Cardiac muscle cell (in vitro differentiated cells and primary cell): ENCODE measurements at regions not wholly inside any gene's neighbourhood (a gene's known extent, or its start where the extent isn't known, plus 50 kb on each side); places are given as distances from the start of the nearest gene placed in this dataset.

Experiments used
- DNase-seq, 2 donors: peaks; one replicate each; pipeline versions ENCODE4 v3.0.0 to v3.0.0-alpha.2; 2010 to 2017; ENCODE audit warnings: low read depth in 1 of 2, low spot score in 1 of 2
- H3K27ac ChIP-seq: fragments of 200-600 bp; sonication (generic); 2 replicates; pipeline ENCODE4 v1.5.1; 2016
- H3K27me3 ChIP-seq: fragments of 200-600 bp; sonication (generic); 2 replicates; pipeline ENCODE4 v1.6.0; 2016; ENCODE audit warnings: control low read depth
- H3K36me3 ChIP-seq: fragments of 200-600 bp; sonication (generic); 2 replicates; pipeline ENCODE4 v1.5.1; 2016; ENCODE audit warnings: control low read depth
- H3K4me1 ChIP-seq: fragments of 200-600 bp; sonication (generic); 2 replicates; pipeline ENCODE4 v1.8.1; 2017; ENCODE audit warnings: low read depth, mild to moderate bottlenecking, mixed run types
- H3K4me3 ChIP-seq: fragments of 200-600 bp; sonication (generic); 2 replicates; pipeline ENCODE4 v1.5.1; 2016; ENCODE audit warnings: mild to moderate bottlenecking
- H3K9me3 ChIP-seq: fragments of 200-600 bp; sonication (generic); 2 replicates; pipeline ENCODE4 v1.5.1; 2017; ENCODE audit warnings: low read depth, mild to moderate bottlenecking, control low read depth
- TF ChIP-seq, protein P1 (sequence below): IDR thresholded peaks from 2 replicates; pipeline ENCODE4 v1.5.1; 2012; ENCODE audit warnings: low read depth, mild to moderate bottlenecking, low read length

DNA sequence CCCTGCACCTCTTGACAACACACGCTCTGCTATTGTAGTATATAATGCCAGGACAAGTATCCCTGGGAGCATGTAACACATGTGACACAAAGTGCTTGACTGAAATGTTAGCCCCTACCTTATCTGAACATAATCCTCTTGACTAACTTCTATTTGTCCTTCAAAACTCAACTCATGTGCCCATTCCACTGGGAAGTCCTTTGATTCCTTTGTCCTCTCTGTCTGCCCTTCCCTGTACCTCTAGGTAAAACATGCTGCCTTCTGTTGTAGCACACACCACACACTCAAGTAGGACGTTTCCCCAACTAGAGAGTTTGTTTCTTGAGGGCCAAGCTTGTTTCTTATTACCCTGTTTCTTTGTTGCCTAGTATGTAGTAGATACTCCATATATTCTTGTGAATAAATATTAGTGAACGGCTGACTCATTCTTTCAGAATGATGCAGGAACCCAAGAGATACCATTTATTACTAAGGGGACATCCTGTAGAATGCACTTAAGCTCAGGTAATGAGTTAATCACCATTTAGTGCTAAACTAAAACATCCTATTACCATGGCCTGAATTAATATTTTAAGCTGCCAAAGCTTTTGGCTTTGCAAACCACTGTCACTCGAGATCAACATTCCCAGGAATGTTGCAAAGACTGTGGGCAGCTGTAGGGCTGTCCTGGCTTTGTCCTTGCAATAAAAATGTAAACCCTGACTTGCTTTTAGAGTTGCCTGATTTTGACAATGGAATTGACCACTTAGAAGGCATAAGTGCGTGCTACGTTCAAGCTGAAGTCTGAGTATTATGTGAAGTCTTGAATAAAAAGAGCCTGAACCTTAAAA is 313.4 kb downstream of the COG6 start:
- no peak for DNase-seq
- H3K4me1 ChIP-seq = no peaks in the 10 kb centered on the region
- H3K27ac ChIP-seq = no peak overlapping the region
- no peaks in the 10 kb centered on the region for H3K36me3 ChIP-seq
- H3K27me3 ChIP-seq = no peaks in the 10 kb centered on the region
- no peaks in the 10 kb centered on the region for H3K9me3 ChIP-seq
- TF ChIP-seq, protein P1, sequence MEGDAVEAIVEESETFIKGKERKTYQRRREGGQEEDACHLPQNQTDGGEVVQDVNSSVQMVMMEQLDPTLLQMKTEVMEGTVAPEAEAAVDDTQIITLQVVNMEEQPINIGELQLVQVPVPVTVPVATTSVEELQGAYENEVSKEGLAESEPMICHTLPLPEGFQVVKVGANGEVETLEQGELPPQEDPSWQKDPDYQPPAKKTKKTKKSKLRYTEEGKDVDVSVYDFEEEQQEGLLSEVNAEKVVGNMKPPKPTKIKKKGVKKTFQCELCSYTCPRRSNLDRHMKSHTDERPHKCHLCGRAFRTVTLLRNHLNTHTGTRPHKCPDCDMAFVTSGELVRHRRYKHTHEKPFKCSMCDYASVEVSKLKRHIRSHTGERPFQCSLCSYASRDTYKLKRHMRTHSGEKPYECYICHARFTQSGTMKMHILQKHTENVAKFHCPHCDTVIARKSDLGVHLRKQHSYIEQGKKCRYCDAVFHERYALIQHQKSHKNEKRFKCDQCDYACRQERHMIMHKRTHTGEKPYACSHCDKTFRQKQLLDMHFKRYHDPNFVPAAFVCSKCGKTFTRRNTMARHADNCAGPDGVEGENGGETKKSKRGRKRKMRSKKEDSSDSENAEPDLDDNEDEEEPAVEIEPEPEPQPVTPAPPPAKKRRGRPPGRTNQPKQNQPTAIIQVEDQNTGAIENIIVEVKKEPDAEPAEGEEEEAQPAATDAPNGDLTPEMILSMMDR = no peak
- H3K4me3 ChIP-seq = no peak overlapping the region

DNA sequence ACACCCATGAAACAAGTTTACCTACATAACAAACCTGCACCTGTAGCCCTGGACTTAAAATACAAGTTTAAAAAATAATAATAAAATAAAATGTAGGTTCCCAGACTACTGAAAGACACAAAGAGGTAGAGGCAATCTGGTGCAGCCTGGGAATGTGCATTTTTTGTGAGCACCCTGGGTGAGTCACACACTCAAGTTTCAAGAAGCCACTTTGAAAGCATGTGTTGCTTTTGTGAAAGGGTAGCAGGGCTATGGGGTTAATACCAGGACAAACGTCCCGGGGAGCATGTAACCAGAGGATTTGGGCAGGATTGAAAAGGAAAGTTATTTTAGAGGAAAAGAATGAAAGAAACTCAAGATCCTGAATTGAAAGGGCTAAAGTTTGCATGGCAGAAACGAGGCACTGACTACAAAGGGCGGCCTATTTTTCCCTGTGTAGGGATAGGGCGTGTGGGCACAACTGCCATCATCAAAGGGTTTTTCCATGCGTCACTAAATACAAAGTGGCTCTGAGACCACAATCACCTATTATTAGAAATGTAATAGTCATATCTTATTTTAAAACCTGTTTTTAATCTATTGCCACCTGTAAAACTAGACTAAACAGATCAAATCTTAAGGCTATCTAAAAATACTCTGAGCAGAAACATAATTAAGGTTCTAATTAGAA is 314.9 kb downstream of the COG6 start:
- Histone ChIP-seq H3K36me3 (no peaks in the 10 kb centered on the region), H3K27ac (no peak overlapping the region), H3K4me3 (no peak overlapping the region), H3K27me3 (no peaks in the 10 kb centered on the region), H3K4me1 (no peaks in the 10 kb centered on the region), H3K9me3 (no peaks in the 10 kb centered on the region)
- DNase-seq = no peak
- TF ChIP-seq, protein P1 = no peak

DNA sequence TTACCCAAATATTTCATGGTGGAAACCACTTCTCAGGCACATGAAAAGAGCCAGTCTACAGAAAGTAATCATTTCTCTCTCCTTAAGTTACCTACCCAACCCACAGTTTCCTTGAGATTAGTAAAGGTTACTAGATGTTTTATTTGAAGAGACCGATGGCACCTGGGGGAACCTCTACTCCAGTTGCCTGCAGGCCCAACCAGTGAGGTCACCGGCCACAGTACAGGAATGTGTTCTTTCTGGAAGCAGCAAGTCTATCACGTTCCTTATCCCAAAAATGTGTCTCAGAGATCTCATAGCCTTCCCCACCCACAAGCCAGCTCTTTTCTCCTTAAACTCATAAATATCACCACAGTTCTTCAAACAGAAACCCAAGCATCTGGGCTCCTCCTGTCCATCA is 316.1 kb downstream of the COG6 start:
- DNase-seq = no peak
- no peaks in the 10 kb centered on the region for H3K27me3 ChIP-seq
- H3K4me1 ChIP-seq = no peaks in the 10 kb centered on the region
- no peaks in the 10 kb centered on the region for H3K36me3 ChIP-seq
- H3K27ac ChIP-seq = no peak overlapping the region
- H3K9me3 ChIP-seq = no peaks in the 10 kb centered on the region
- H3K4me3 ChIP-seq = no peak overlapping the region
- TF ChIP-seq, protein P1 = no peak

DNA sequence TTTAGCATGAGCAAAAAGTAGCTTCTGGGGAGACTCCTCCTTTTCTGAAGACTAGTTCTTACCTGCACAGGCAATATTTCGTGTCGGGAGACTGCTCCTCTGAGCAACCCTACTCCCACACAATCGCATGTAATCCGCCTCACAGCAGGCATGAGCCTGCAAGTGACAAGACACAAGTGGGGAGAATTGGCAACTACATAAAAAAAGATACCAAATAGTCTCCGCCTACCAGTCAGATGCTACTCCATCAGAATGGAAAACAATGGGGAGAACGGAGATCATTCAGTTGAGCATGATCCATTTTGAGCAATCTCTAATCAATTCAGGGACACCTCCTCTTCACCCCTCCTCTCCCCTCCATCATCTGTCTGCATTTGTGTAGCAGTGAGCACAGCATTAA is 321.0 kb downstream of the COG6 start:
- TF ChIP-seq, protein P1 = no peak
- H3K27ac ChIP-seq = no peak overlapping the region
- DNase-seq = no peak
- no peaks in the 10 kb centered on the region for H3K9me3 ChIP-seq
- no peaks in the 10 kb centered on the region for H3K4me1 ChIP-seq
- H3K4me3 ChIP-seq = no peak overlapping the region
- no peaks in the 10 kb centered on the region for H3K36me3 ChIP-seq
- no peaks in the 10 kb centered on the region for H3K27me3 ChIP-seq

DNA sequence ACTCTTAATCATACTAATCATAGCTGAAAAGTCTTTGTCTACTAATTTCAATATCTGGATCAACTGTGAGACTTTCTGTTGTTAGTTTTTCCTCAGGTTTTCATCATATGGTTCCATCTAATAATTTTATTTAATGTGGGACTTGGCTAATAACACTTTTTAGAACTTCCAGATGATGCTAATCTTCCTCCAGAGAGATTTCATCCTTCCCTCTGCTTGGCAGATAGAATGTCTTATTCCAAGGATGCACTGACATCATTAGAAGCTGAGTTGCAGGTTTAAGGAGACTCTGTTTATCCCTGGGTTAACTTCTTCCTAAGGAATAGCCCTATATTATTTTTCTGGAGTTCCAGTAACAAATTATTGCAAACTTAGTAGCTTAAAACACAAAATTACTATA is 325.6 kb downstream of the COG6 start:
- Histone ChIP-seq H3K36me3 (no peaks in the 10 kb centered on the region), H3K27me3 (no peaks in the 10 kb centered on the region), H3K27ac (no peak overlapping the region), H3K4me3 (no peak overlapping the region), H3K9me3 (no peaks in the 10 kb centered on the region), H3K4me1 (no peaks in the 10 kb centered on the region)
- TF ChIP-seq, protein P1 = no peak
- DNase-seq = no peak
